ENCODE measurements at regions not wholly inside any gene's neighbourhood (a gene's known extent, or its start where the extent isn't known, plus 50 kb on each side); places are given as distances from the start of the nearest gene placed in this dataset.

DNA sequence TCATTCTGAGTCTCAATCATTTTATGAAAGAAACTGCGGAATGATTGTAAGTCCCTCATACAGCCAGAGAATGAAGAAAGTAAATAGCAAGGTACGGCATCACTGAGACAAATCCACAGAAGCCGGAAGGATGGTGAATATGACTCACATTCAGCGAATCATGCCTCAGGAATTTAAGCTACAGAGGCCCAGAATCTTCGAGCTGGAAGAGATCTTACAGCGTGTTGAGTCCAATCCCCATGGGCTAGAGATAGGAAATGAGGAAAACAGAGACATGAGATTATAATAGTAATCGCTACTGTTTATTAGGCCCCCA is 173.2 kb downstream of the KIF18A start:
- H3K27ac ChIP-seq (ENCODE audit: low read depth, low read length) = no peak overlapping the region
- no peaks in the 10 kb centered on the region for H3K27me3 ChIP-seq (replicated peaks in 1 of 4; ENCODE audit: control insufficient read depth in 3 of 4, extremely low read depth in 1 of 4, insufficient read depth in 3 of 4, low read length in 3 of 4)
- H3K23me2 ChIP-seq (ENCODE audit: low read depth, low read length) = no peaks in the 10 kb centered on the region
- DNase-seq (ENCODE audit: low read depth in 1 of 2, low spot score in 2 of 2) (no peak), FAIRE-seq (no peak)
- no peak overlapping the region for H2BK20ac ChIP-seq (ENCODE audit: low read length)
- no peak overlapping the region for H3K23ac ChIP-seq (ENCODE audit: insufficient read length)
- no peaks in the 10 kb centered on the region; a peak in 1 of 8 replicates for H3K36me3 ChIP-seq (ENCODE audit: control insufficient read depth in 2 of 4, insufficient read depth in 4 of 4, low read length in 3 of 4)
- H3K9me3 ChIP-seq (ENCODE audit: insufficient read depth in 2 of 2, low read depth in 1 of 2, low read length in 1 of 2) = peaks cover 11 to 18% of the 10 kb centered on the region in 2 experiments
- CTCF ChIA-PET (ENCODE audit: partially characterized antibody) = interaction anchor here (1.0 kb wide), 1 partner anchor 16 kb away, joined by 3 read pairs; no protein-coding TSS in a partner anchor
- no peak overlapping the region for H4K5ac ChIP-seq (ENCODE audit: insufficient read length, low read depth, low read length)
- no peak overlapping the region for H2BK5ac ChIP-seq (ENCODE audit: low read depth, low read length)
- 88% methylated on average over 7 of the region's 7 CpGs; no CpG with 5 or more reads in 1 of the 2 experiments for WGBS, 2 experiments (ENCODE audit: extremely low coverage in 1 of 2, insufficient coverage in 1 of 2, insufficient read length in 1 of 2, insufficient replicate concordance in 2 of 2, low coverage in 1 of 2, low lambda C conversion rate in 2 of 2, missing lambda C conversion rate in 1 of 2)
- H3K4me3 ChIP-seq (ENCODE audit: extremely low read depth in 1 of 4, insufficient read depth in 2 of 4, low read depth in 3 of 4, low read length in 4 of 4) = no peak overlapping the region
- H3K4ac ChIP-seq (replicated peaks; ENCODE audit: insufficient read length, low read depth, low read length) = no peak overlapping the region
- TF ChIP-seq POLR2AphosphoS5 (IDR thresholded peaks at IDR 0.05; ENCODE audit: low read depth, low read length) = no peak
- no peak for TF ChIP-seq EZH2 (IDR thresholded peaks at IDR 0.05; ENCODE audit: low read depth, low read length, severe bottlenecking)
- TF ChIP-seq GTF2F1 (IDR thresholded peaks at IDR 0.05; ENCODE audit: borderline replicate concordance, low read depth, low read length) = no peak
- H2BK15ac ChIP-seq (ENCODE audit: low read length) = no peak overlapping the region
- no peak overlapping the region for H4K91ac ChIP-seq (replicated peaks; ENCODE audit: insufficient read length, low read length)
- POLR2A ChIA-PET (ENCODE audit: partially characterized antibody) = interaction anchor here (0.6 kb wide), 1 partner anchor 15 kb away, joined by 3 read pairs; no protein-coding TSS in a partner anchor
- 0 out of 2 replicates have a peak overlapping the region, but pooled peaks have one; percentile 78 for H2AFZ ChIP-seq (ENCODE audit: low read length)
- no peaks in the 10 kb centered on the region for H3K79me1 ChIP-seq (ENCODE audit: low read depth, low read length)
- no peaks in the 10 kb centered on the region for H4K20me1 ChIP-seq (replicated peaks in 1 of 2; ENCODE audit: control insufficient read depth in 1 of 2, insufficient read depth in 2 of 2, low read length in 2 of 2)
- no peak overlapping the region for H2BK12ac ChIP-seq (ENCODE audit: low read depth, low read length)
- peaks cover 0 to 6% (median 2%) of the 10 kb centered on the region in 4 experiments; a peak in 2 of 7 replicates for H3K4me1 ChIP-seq (replicated peaks in 1 of 4; ENCODE audit: control insufficient read depth in 3 of 4, insufficient read depth in 4 of 4, low read length in 3 of 4)
- H2BK120ac ChIP-seq (replicated peaks; ENCODE audit: low read depth, low read length) = no peak overlapping the region
- H3K56ac ChIP-seq (replicated peaks; ENCODE audit: insufficient read length, low read depth, low read length) = no peak overlapping the region
- no peaks in the 10 kb centered on the region for H3K79me2 ChIP-seq (ENCODE audit: control insufficient read depth in 1 of 2, insufficient read depth in 2 of 2, low read length in 2 of 2)
- no peak overlapping the region for H3K4me2 ChIP-seq (ENCODE audit: insufficient read depth in 1 of 2, low read depth in 2 of 2, low read length in 2 of 2)
- H4K8ac ChIP-seq (ENCODE audit: extremely low read depth, insufficient read depth, low read length) = no peak overlapping the region
- H3K18ac ChIP-seq (ENCODE audit: extremely low read depth, low read length) = no peak overlapping the region
- no peak overlapping the region for H3K9ac ChIP-seq (replicated peaks in 1 of 4; ENCODE audit: extremely low read depth in 1 of 4, low read depth in 3 of 4, low read length in 3 of 4)
- no peak overlapping the region for H2AK5ac ChIP-seq (ENCODE audit: low read depth, low read length)
- no peak overlapping the region for H3K14ac ChIP-seq (ENCODE audit: insufficient read length)
